MG63 (cell line): ENCODE measurements at regions not wholly inside any gene's neighbourhood (a gene's known extent, or its start where the extent isn't known, plus 50 kb on each side); places are given as distances from the start of the nearest gene placed in this dataset.

ENCODE experiments used
- DNase-seq: peaks from one replicate; pipeline ENCODE4 v3.0.0-alpha.2; 2020
- H3K27me3 ChIP-seq: fragments of 250-450 bp; sonication (Bioruptor Pico); 2 replicates; pipeline ENCODE4 v1.5.1; 2020; ENCODE audit warnings: mild to moderate bottlenecking, moderate library complexity
- H3K36me3 ChIP-seq: fragments of 250-450 bp; sonication (Bioruptor Pico); 2 replicates; pipeline ENCODE4 v1.5.1; 2020; ENCODE audit warnings: mild to moderate bottlenecking, moderate library complexity
- H3K4me3 ChIP-seq: fragments of 250-450 bp; sonication (Bioruptor Pico); 2 replicates; pipeline ENCODE4 v1.5.1; 2020; ENCODE audit warnings: mild to moderate bottlenecking, moderate library complexity
- H3K9me3 ChIP-seq: fragments of 250-450 bp; sonication (Bioruptor Pico); 2 replicates; pipeline ENCODE4 v1.5.1; 2020; ENCODE audit warnings: mild to moderate bottlenecking, moderate library complexity

DNA sequence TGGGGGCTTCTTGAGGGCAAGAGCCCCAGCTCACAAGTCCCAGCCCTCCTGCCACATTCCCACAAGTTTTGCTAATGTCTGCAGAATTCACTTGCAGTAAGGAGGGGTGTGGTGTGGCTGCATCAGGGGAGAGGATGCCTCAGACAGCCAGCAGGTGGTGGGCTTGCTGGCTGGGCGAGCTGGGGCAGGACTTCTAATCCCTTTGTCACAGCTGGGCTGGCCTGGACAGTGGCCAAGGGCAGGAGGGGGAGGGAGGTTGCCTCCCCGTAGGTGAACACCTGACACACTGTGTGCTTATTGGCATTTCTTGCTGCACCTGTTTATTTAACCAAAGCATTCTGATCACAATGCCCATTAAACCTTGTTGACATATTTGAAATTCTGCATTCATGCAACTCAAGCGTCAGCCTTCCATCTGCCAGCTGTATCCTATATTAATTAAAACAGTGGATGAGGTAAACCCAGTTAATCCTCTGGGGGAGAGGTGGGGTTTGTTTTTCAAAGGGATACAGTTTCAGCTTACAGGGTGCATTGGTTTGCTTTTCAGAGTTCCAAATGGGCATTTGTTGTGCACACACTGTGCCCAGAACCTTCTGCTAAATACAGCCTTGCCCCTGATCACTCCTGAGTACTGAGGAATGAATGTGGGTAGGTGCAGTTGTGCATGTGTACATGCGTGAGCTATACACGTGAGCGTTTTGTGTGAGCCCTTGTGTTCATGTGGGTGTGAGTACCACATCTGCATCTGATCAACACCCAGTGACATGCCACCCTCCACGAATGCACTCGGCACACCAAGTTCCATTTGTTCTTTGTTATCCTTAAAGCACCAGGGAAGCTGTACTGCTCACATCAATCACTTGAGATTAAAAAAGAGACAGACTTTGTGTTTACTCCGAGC, 268.7 kb downstream of the XXYLT1 start:
- H3K9me3 ChIP-seq = no peaks in the 10 kb centered on the region
- H3K36me3 ChIP-seq = no peaks in the 10 kb centered on the region
- no peaks in the 10 kb centered on the region for H3K27me3 ChIP-seq
- H3K4me3 ChIP-seq = no peak overlapping the region
- peak; percentile 47 for DNase-seq

DNA sequence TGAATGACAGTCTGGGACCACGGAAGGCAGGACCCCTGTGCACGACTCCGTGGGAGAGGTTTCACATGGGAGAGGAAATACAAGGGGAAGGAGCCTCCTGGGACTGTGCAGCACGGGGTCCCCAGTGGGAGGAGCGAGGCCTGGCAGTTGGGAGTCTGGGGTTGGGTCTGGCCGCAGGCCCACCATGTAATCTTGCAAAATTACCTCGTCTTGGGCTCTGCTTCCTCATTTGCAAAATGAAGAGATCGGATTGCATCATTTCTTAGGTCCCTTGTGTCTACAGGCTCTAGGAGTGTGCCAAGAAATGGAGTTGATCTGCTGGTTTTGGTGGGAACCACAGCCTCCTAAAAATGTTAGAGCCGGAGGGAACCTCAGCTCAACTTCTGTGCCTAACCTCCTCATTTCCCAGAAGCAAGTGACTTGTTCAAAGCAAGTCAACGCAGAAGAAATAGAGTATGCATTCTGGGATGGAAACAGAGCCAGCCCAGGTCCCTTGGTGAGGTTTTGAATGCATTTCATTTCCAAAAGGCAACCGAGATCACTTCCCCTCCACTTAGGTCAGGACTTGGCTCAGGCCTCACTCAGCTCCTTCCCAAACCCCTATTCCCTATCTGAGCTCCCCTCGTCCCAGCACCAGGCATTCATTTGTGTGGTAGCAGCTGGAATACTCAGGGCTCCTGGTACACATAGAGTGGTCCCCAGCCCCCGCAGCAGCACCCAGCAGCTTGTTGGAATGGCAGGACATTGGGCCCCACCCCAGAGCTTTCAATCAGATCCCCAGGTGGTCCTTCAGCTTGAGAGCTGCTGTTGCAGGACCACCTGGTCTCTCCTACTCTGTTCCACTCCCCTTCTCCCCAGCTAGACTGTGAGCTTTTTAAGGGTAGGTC, 267.7 kb downstream of the XXYLT1 start:
- no peaks in the 10 kb centered on the region for H3K27me3 ChIP-seq
- H3K4me3 ChIP-seq = no peak overlapping the region
- no peak for DNase-seq
- H3K9me3 ChIP-seq = no peaks in the 10 kb centered on the region
- H3K36me3 ChIP-seq = no peaks in the 10 kb centered on the region

DNA sequence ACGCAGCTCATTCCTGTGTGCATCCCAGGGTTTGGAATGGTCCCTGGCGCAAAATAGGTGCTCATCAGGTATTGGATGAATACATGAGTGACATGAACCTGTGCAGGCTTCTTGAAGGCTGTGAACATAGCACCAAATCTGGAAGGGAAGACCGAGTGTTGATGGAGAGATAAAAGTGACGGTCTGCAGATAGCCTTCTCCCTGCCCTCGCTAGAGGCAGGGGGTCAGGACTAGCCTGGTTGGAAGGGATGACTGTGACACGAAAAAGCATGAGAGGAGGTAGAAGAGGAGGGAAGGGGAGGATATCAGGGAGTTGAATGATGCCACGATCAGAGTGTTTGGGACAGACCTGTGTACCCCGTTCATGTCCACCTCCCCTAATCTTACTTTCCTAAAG, 267.1 kb downstream of the XXYLT1 start:
- no peak overlapping the region for H3K4me3 ChIP-seq
- no peaks in the 10 kb centered on the region for H3K27me3 ChIP-seq
- no peaks in the 10 kb centered on the region for H3K9me3 ChIP-seq
- DNase-seq = no peak
- H3K36me3 ChIP-seq = no peaks in the 10 kb centered on the region

GRCh38 chr3:195004512-195005250, 266.3 kb downstream of the XXYLT1 start:
- no peak for DNase-seq
- H3K27me3 ChIP-seq = no peaks in the 10 kb centered on the region

DNA sequence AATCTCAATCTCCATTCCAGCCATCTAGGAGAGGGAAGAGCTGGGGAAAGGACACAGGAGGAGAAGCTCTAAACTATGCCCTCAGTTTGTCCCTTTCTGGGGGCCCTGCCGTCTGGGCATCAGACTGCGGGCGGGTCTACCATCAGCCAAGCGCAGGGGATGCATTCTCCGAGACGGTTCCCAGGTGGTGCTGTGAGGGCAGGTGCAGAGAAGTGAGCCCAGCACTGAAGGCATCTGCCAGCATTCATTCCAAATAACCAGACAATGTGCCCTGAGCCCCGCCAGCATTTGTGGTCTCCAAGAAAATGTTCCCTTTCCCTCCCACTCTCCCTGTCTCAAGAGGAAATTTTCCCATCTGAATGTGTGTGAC, 265.7 kb downstream of the XXYLT1 start:
- H3K9me3 ChIP-seq = no peaks in the 10 kb centered on the region

More at GRCh38 chr3:195004512-195005250, 266.3 kb downstream of the XXYLT1 start:
- Histone ChIP-seq H3K9me3 (no peaks in the 10 kb centered on the region), H3K36me3 (no peaks in the 10 kb centered on the region), H3K4me3 (no peak overlapping the region)

GRCh38 chr3:195005759-195006510, 265.0 kb downstream of the XXYLT1 start:
- no peaks in the 10 kb centered on the region for H3K9me3 ChIP-seq
- H3K36me3 ChIP-seq = no peaks in the 10 kb centered on the region
- no peaks in the 10 kb centered on the region for H3K27me3 ChIP-seq
- no peak for DNase-seq
- H3K4me3 ChIP-seq = no peak overlapping the region

More for the DNA sequence above, 265.7 kb downstream of the XXYLT1 start:
- Histone ChIP-seq H3K4me3 (no peak overlapping the region), H3K27me3 (no peaks in the 10 kb centered on the region), H3K36me3 (no peaks in the 10 kb centered on the region)
- DNase-seq = no peak

- no peaks in the 10 kb centered on the region for H3K27me3 ChIP-seq
- no peak for DNase-seq
- no peaks in the 10 kb centered on the region for H3K36me3 ChIP-seq
- H3K9me3 ChIP-seq = no peaks in the 10 kb centered on the region
- no peak overlapping the region for H3K4me3 ChIP-seq
Observed at GRCh38 chr3:195007151-195007550, 263.8 kb downstream of the XXYLT1 start.

- Histone ChIP-seq H3K36me3 (no peaks in the 10 kb centered on the region), H3K4me3 (no peak overlapping the region), H3K27me3 (no peaks in the 10 kb centered on the region), H3K9me3 (no peaks in the 10 kb centered on the region)
- no peak for DNase-seq
Observed at GRCh38 chr3:195007766-195008165, 263.2 kb downstream of the XXYLT1 start.

DNA sequence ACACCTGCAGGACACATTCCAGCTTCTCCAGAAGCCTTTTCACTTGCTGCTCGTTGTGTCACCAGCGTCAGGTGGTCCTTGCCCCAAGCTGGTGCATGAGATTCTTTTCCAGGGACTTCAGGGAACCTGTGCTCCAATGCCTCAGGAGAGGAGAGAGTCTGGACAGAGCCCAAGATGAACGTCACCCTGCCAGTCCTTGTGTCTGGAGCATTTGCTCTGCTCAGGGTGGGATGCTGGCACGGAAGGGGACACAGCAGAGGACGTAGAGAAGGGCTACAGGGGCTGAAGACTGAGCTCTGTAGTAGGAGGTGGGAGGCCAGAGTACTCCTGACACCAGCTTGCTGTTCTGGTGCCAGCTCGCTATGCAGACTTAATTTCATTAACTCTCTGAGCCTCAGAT, 262.1 kb downstream of the XXYLT1 start:
- DNase-seq = no peak
- Histone ChIP-seq H3K9me3 (no peaks in the 10 kb centered on the region), H3K27me3 (no peaks in the 10 kb centered on the region), H3K4me3 (no peak overlapping the region), H3K36me3 (no peaks in the 10 kb centered on the region)

DNA sequence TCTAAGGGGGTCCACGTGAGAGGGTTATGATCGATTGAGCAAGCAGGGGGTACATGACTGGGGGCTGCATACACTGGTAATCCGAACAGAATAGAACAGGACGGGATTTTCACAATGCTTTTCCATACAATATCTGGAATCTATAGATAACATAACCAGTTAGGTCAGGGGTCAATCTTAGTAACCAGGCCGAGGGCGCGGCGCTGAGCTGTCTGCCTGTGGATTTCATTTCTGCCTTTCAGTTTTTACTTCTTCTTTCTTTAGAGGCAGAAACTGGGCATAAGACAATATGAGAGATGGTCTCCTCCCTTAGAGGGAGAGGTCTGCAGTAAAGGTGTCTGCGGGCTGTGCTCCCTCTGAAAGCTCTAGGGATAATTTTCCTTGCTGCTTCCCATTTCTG, 261.3 kb downstream of the XXYLT1 start:
- H3K27me3 ChIP-seq = no peaks in the 10 kb centered on the region
- DNase-seq = no peak
- no peaks in the 10 kb centered on the region for H3K9me3 ChIP-seq
- no peak overlapping the region for H3K4me3 ChIP-seq
- no peaks in the 10 kb centered on the region for H3K36me3 ChIP-seq

DNA sequence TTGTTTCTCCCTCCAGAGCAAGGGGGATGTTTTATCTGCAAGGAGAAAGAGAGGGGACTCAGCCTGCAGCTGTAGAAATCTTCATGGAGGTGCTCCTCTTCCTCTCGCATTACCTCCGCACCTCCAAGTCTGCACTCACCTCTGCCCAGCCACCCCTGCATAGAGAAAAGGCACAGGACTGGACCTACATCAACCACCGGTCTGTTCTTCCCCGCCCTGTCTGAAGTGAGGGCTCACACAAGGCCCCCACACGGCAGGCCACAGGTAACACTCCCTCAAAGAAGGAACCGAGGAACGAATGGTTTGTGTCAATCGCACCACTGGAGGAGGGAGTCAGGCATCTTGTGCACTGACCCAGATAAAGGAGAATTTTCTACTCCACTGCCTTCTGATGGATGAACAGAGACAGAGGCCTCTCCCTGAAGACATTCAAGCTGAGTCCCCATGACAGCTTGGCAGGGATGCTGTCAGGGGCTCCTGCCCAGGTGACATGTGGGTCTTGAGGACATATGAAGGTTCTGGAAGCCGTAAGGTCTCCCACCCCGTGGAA, 260.3 kb downstream of the XXYLT1 start:
- no peaks in the 10 kb centered on the region for H3K27me3 ChIP-seq
- no peak for DNase-seq

DNA sequence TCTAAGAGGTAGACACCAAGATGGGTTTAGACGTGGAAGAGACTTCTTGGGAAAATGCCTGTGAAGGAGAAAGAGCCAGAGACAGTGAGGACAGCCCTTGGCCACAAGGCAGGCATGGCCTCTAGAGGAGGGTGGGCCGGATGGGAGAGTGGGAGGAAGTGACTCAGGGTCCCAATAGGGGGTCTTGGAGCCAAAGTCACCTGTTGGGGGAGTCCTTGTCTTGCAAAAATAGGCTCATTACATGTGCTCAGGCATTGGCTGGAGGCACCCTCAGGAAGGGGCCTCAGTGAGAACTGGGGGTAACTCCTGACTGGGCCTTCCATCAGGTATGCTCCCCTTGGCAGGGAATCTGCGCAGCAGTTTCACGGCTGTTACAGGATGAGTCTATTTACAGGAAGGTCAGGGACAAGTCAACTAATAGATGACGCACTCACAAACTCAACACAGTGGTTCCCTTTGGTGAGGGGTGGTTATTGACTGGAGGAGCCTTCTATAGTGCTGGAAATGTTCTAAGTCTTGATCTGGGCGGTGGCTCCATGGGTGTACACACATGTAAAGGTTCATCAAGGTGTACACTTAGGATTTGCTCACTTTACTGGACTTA, 259.6 kb downstream of the XXYLT1 start:
- Histone ChIP-seq H3K27me3 (no peaks in the 10 kb centered on the region), H3K36me3 (no peaks in the 10 kb centered on the region), H3K4me3 (no peak overlapping the region), H3K9me3 (no peaks in the 10 kb centered on the region)
- no peak for DNase-seq

More for the DNA sequence above, 260.3 kb downstream of the XXYLT1 start:
- Histone ChIP-seq H3K36me3 (no peaks in the 10 kb centered on the region), H3K9me3 (no peaks in the 10 kb centered on the region), H3K4me3 (no peak overlapping the region)

DNA sequence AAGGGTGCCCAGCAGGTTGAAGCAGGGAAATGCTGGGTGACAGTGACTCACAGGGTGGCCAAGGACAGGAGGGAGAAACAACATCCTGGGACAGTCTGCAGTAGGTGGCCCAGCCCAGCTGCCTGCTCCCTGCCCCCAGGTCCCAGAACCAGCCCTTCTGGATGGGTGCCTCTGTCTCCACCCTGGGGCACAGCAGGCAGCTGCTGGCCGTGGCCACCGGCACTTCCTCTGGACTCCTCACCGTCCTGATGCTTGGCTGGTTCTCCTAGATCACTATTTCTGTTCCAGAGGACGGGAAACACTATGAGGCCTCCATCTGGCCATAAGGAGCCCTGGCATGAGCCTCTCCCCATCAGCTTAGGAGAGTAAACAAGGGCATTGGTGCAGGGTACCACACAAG, 258.9 kb downstream of the XXYLT1 start:
- no peak for DNase-seq
- Histone ChIP-seq H3K4me3 (no peak overlapping the region), H3K36me3 (no peaks in the 10 kb centered on the region), H3K9me3 (no peaks in the 10 kb centered on the region), H3K27me3 (no peaks in the 10 kb centered on the region)

DNA sequence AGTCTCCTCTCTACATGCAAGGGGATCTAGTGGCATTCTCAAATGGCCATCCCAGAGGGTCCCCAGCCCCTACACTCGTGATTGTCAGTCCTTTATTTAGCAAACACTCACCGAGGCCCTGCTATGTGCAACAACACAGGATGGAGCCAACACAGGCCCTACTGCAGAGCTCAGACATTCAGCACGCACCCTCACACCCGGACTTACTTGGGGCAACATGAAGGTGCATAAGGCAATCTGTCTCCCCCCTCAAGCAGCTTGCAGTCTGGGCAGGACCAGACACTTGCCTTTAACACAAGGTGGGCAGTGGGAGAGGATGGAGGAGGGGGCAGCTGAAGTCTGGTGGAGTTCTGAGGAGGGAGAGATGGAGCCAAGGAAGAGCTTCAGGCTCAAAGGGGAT, 258.4 kb downstream of the XXYLT1 start:
- H3K27me3 ChIP-seq = no peaks in the 10 kb centered on the region
- no peak for DNase-seq
- no peak overlapping the region for H3K4me3 ChIP-seq
- no peaks in the 10 kb centered on the region for H3K9me3 ChIP-seq
- no peaks in the 10 kb centered on the region for H3K36me3 ChIP-seq

GRCh38 chr3:195013411-195014361, 257.3 kb downstream of the XXYLT1 start:
- no peaks in the 10 kb centered on the region for H3K36me3 ChIP-seq
- no peak overlapping the region for H3K4me3 ChIP-seq
- no peaks in the 10 kb centered on the region for H3K9me3 ChIP-seq
- DNase-seq = no peak
- H3K27me3 ChIP-seq = no peaks in the 10 kb centered on the region; the same call in 1 of the 2 replicates
